Mucosa of descending colon (tissue), 3 donors: ENCODE measurements at regions not wholly inside any gene's neighbourhood (a gene's known extent, or its start where the extent isn't known, plus 50 kb on each side); places are given as distances from the start of the nearest gene placed in this dataset.
"Not testable (repeated sequence)": the region's sequence is repeated elsewhere in the genome, so short reads cannot be mapped to it uniquely, and the experiment has no call there.

ENCODE experiments used
- ATAC-seq: fragments of 200-7000 bp; cut with Tn5 transposase; one replicate; pipeline ENCODE4 v1.9.1; 2020; ENCODE audit warnings: mild to moderate bottlenecking, moderate library complexity
- DNase-seq, 3 donors: peaks; one replicate each; pipeline ENCODE4 v3.0.0-alpha.2; 2020
- H3K36me3 ChIP-seq: fragments of 200-600 bp; one replicate; pipeline ENCODE4 v1.8.0; 2021; ENCODE audit warnings: low read depth, mild to moderate bottlenecking
- H3K4me1 ChIP-seq: fragments of 200-600 bp; one replicate; pipeline ENCODE4 v1.8.0; 2021; ENCODE audit warnings: low read depth, mild to moderate bottlenecking
- H3K4me3 ChIP-seq: fragments of 200-600 bp; one replicate; pipeline ENCODE4 v1.8.0; 2021; ENCODE audit warnings: mild to moderate bottlenecking
- H3K9me3 ChIP-seq: fragments of 200-600 bp; one replicate; pipeline ENCODE4 v1.8.0; 2021; ENCODE audit warnings: mild to moderate bottlenecking
- CTCF ChIP-seq: fragments of 200-600 bp; IDR thresholded peaks from one replicate; pipeline ENCODE4 v1.8.0; 2022; ENCODE audit warnings: antibody characterized with exemption, mild to moderate bottlenecking
- intact Hi-C, 2 donors: fragments of 100-400 bp; cut with DNase I in 1 of 2; cut with micrococcal nuclease in 1 of 2; formaldehyde crosslinking; loops; one replicate each; pipeline versions ENCODE4 v1.11.0 to v1.11.1; 2022; cut with DNase I, micrococcal nuclease
- donor health status: DM: no; HTN: no; CAD: no; lungs with moderate emphysema.
- donor health status: DM: no; HTN: no; CAD: no.
- donor health status: DM: no; HTN: yes; CAD: no.

GRCh38 chr7:56697058-56697457 lies 435.2 kb downstream of the ZNF479 start:
- intact Hi-C loops, H3K4me3 ChIP-seq, H3K36me3 ChIP-seq, H3K4me1 ChIP-seq, ATAC-seq, DNase-seq: not testable (repeated sequence)
- H3K9me3 ChIP-seq: peaks cover 69% of the 10 kb centered on the region

GRCh38 chr7:56686276-56686859 lies 445.9 kb downstream of the ZNF479 start:
- Histone ChIP-seq H3K4me1 (no peaks in the 10 kb centered on the region), H3K36me3 (no peaks in the 10 kb centered on the region), H3K4me3 (no peak overlapping the region), H3K9me3 (peaks cover 89% of the 10 kb centered on the region)
- intact Hi-C loops: no loop called here
- ATAC-seq (no peak), DNase-seq (no peak)
- no peak for TF ChIP-seq CTCF

GRCh38 chr7:56639173-56639746 lies 493.0 kb downstream of the ZNF479 start:
- Histone ChIP-seq H3K9me3 (peaks cover 96% of the 10 kb centered on the region), H3K4me3 (no peak overlapping the region), H3K4me1 (no peaks in the 10 kb centered on the region), H3K36me3 (no peaks in the 10 kb centered on the region)
- DNase-seq: no peak
- TF ChIP-seq CTCF: no peak
- intact Hi-C loops: no loop called here
- no peak for ATAC-seq

GRCh38 chr7:56609852-56610355 lies 493.7 kb upstream of the NUPR2 start:
- DNase-seq (no peak), ATAC-seq (no peak)
- Histone ChIP-seq H3K4me3 (no peak overlapping the region), H3K4me1 (no peaks in the 10 kb centered on the region), H3K9me3 (peaks cover 77% of the 10 kb centered on the region), H3K36me3 (no peaks in the 10 kb centered on the region)
- intact Hi-C loops: no loop called here
- no peak for TF ChIP-seq CTCF

- Histone ChIP-seq H3K36me3 (no peaks in the 10 kb centered on the region), H3K4me3 (no peak overlapping the region), H3K9me3 (peaks cover 81% of the 10 kb centered on the region), H3K4me1 (no peaks in the 10 kb centered on the region)
- intact Hi-C loops: no loop called here
- DNase-seq: no peak
- TF ChIP-seq CTCF: no peak
- no peak for ATAC-seq
Measured at GRCh38 chr7:56605146-56605545, 488.9 kb upstream of the NUPR2 start.

GRCh38 chr7:56578612-56579011 lies 462.4 kb upstream of the NUPR2 start:
- intact Hi-C loops: no loop called here
- TF ChIP-seq CTCF: no peak
- H3K9me3 ChIP-seq: peaks cover 70% of the 10 kb centered on the region
- DNase-seq: no peak
- no peak for ATAC-seq
- H3K36me3 ChIP-seq: no peaks in the 10 kb centered on the region
- H3K4me3 ChIP-seq: no peak overlapping the region
- H3K4me1 ChIP-seq: no peaks in the 10 kb centered on the region
